Fibroblast of villous mesenchyme (primary cell): ENCODE measurements at regions not wholly inside any gene's neighbourhood (a gene's known extent, or its start where the extent isn't known, plus 50 kb on each side); places are given as distances from the start of the nearest gene placed in this dataset.
"Not testable (repeated sequence)": the region's sequence is repeated elsewhere in the genome, so short reads cannot be mapped to it uniquely, and the experiment has no call there.

ENCODE experiments used
- DNase-seq: peaks from one replicate; pipeline ENCODE4 v3.0.0-alpha.2; 2010; ENCODE audit warnings: low read depth
- H3K4me3 ChIP-seq: 2 replicates; pipeline ENCODE4 v1.5.1; 2011; ENCODE audit warnings: low read depth, mild to moderate bottlenecking, low read length
- CTCF ChIP-seq: IDR thresholded peaks from 2 replicates; pipeline ENCODE4 v1.5.1; 2012; ENCODE audit warnings: low read depth, mild to moderate bottlenecking, low read length; ENCODE audit not compliant: insufficient read depth

GRCh38 chr12:73625226-73625625 lies 912.4 kb upstream of the ATXN7L3B start:
- H3K4me3 ChIP-seq = no peak overlapping the region
- no peak for TF ChIP-seq CTCF
- DNase-seq = no peak

- no peak for TF ChIP-seq CTCF
- DNase-seq = no peak
- H3K4me3 ChIP-seq = no peak overlapping the region
These were observed 908.5 kb upstream of the ATXN7L3B start for GRCh38 chr12:73629171-73629570.

- DNase-seq = no peak
- H3K4me3 ChIP-seq = no peak overlapping the region
- TF ChIP-seq CTCF = no peak
These were observed 907.5 kb upstream of the ATXN7L3B start for GRCh38 chr12:73629893-73630831.

GRCh38 chr12:73632191-73632590 lies 905.4 kb upstream of the ATXN7L3B start:
- no peak for DNase-seq
- no peak for TF ChIP-seq CTCF
- H3K4me3 ChIP-seq = no peak overlapping the region

GRCh38 chr12:73632661-73633060 lies 905.0 kb upstream of the ATXN7L3B start:
- no peak for TF ChIP-seq CTCF
- no peak for DNase-seq
- H3K4me3 ChIP-seq = no peak overlapping the region

- H3K4me3 ChIP-seq, DNase-seq: not testable (repeated sequence)
These were observed 898.2 kb upstream of the ATXN7L3B start for GRCh38 chr12:73639397-73639796.

- TF ChIP-seq CTCF = no peak
- no peak overlapping the region for H3K4me3 ChIP-seq
- DNase-seq = no peak
These were observed 881.3 kb upstream of the ATXN7L3B start for GRCh38 chr12:73656375-73656774.
